Fibroblast of lung (primary cell): ENCODE measurements at regions not wholly inside any gene's neighbourhood (a gene's known extent, or its start where the extent isn't known, plus 50 kb on each side); places are given as distances from the start of the nearest gene placed in this dataset.
"Not testable (repeated sequence)": the region's sequence is repeated elsewhere in the genome, so short reads cannot be mapped to it uniquely, and the experiment has no call there.

Experiments
- DNase-seq, 2 donors: peaks; one replicate each; pipeline versions ENCODE4 v3.0.0 to v3.0.0-alpha.2; 2010; ENCODE audit warnings: low read depth in 2 of 2
- H2AFZ ChIP-seq: 2 replicates; pipeline ENCODE4 v1.5.1; 2012; ENCODE audit warnings: low read length, control low read depth, inconsistent platforms
- H3K27ac ChIP-seq: 2 replicates; pipeline ENCODE4 v1.5.1; 2011; ENCODE audit warnings: low read length, control low read depth; ENCODE audit not compliant: insufficient read depth
- H3K27me3 ChIP-seq: 2 replicates; pipeline ENCODE4 v1.5.1; 2011; ENCODE audit warnings: mild to moderate bottlenecking, low read length; ENCODE audit not compliant: control insufficient read depth, insufficient read depth
- H3K36me3 ChIP-seq: 2 replicates; pipeline ENCODE4 v1.5.1; 2011; ENCODE audit warnings: low read length; ENCODE audit not compliant: control insufficient read depth, insufficient read depth
- H3K4me1 ChIP-seq: 2 replicates; pipeline ENCODE4 v1.5.1; 2011; ENCODE audit warnings: low read length; ENCODE audit not compliant: control insufficient read depth, insufficient read depth; ENCODE audit errors: extremely low read depth
- H3K4me2 ChIP-seq: 2 replicates; pipeline ENCODE4 v1.5.1; 2011; ENCODE audit warnings: low read length, control low read depth; ENCODE audit not compliant: insufficient read depth; ENCODE audit errors: extremely low read depth
- H3K4me3 ChIP-seq, 4 experiments: fragments of 200-600 bp in 1 of 4; sonication (generic) in 1 of 4; replicated peaks in 1 of 4; 2 replicates each; pipeline ENCODE4 v1.5.1; 2011 to 2016; ENCODE audit warnings: low read length in 4 of 4, low read depth in 3 of 4, mild to moderate bottlenecking in 3 of 4, control low read depth in 2 of 4, inconsistent platforms in 1 of 4, mixed read lengths in 1 of 4; ENCODE audit not compliant: insufficient read depth in 1 of 4; ENCODE audit errors: control extremely low read depth in 1 of 4
- H3K79me2 ChIP-seq: 2 replicates; pipeline ENCODE4 v1.5.1; 2012; ENCODE audit warnings: mild to moderate bottlenecking, low read length, inconsistent platforms; ENCODE audit not compliant: control insufficient read depth, insufficient read depth
- H3K9ac ChIP-seq: 2 replicates; pipeline ENCODE4 v1.5.1; 2011; ENCODE audit warnings: mild to moderate bottlenecking, low read length, control low read depth; ENCODE audit not compliant: insufficient read depth
- H3K9me3 ChIP-seq: 2 replicates; pipeline ENCODE4 v1.5.1; 2012; ENCODE audit warnings: low read depth, low read length; ENCODE audit not compliant: control insufficient read depth, insufficient read depth
- H4K20me1 ChIP-seq: 2 replicates; pipeline ENCODE4 v1.5.1; 2011; ENCODE audit warnings: low read length; ENCODE audit not compliant: control insufficient read depth, insufficient read depth; ENCODE audit errors: extremely low read depth
- EZH2 ChIP-seq: IDR thresholded peaks from 2 replicates; pipeline ENCODE4 v1.5.1; 2012; ENCODE audit warnings: low read length, control low read depth, mild to moderate bottlenecking; ENCODE audit errors: missing control alignments
- TF ChIP-seq, protein P1 (sequence below), 2 donors: IDR thresholded peaks in 1 of 2; conservative IDR thresholded peaks in 1 of 2; 1 replicate in 1 of 2; 2 replicates in 1 of 2; pipeline ENCODE4 v1.5.1; 2011 to 2012; ENCODE audit warnings: low read length in 2 of 2, control low read depth in 1 of 2, inconsistent platforms in 1 of 2, low read depth in 1 of 2, mild to moderate bottlenecking in 1 of 2

GRCh38 chr9:85863875-85864274, 77.1 kb upstream of the NAA35 start:
- TF ChIP-seq, protein P1, sequence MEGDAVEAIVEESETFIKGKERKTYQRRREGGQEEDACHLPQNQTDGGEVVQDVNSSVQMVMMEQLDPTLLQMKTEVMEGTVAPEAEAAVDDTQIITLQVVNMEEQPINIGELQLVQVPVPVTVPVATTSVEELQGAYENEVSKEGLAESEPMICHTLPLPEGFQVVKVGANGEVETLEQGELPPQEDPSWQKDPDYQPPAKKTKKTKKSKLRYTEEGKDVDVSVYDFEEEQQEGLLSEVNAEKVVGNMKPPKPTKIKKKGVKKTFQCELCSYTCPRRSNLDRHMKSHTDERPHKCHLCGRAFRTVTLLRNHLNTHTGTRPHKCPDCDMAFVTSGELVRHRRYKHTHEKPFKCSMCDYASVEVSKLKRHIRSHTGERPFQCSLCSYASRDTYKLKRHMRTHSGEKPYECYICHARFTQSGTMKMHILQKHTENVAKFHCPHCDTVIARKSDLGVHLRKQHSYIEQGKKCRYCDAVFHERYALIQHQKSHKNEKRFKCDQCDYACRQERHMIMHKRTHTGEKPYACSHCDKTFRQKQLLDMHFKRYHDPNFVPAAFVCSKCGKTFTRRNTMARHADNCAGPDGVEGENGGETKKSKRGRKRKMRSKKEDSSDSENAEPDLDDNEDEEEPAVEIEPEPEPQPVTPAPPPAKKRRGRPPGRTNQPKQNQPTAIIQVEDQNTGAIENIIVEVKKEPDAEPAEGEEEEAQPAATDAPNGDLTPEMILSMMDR (conservative IDR thresholded peaks at IDR 0.05 in 1 of 2, IDR thresholded peaks at IDR 0.05 in 1 of 2; ENCODE audit: low read depth in 1 of 2, low read length in 2 of 2): no peak
- no peak for TF ChIP-seq EZH2
- Histone ChIP-seq H3K4me3 (no peak overlapping the region), H3K9ac (no peak overlapping the region), H3K4me2 (no peak overlapping the region), H3K79me2 (no peaks in the 10 kb centered on the region), H4K20me1 (no peaks in the 10 kb centered on the region), H3K4me1 (no peaks in the 10 kb centered on the region), H3K27me3 (no peaks in the 10 kb centered on the region), H3K27ac (no peak overlapping the region), H3K36me3 (no peaks in the 10 kb centered on the region), H3K9me3 (no peaks in the 10 kb centered on the region), H2AFZ (no peak overlapping the region)
- no peak for DNase-seq

GRCh38 chr9:85871008-85871407, 69.9 kb upstream of the NAA35 start:
- Histone ChIP-seq H3K9me3 (no peaks in the 10 kb centered on the region), H3K4me2 (no peak overlapping the region), H3K27ac (no peak overlapping the region), H3K9ac (no peak overlapping the region), H3K4me1 (no peaks in the 10 kb centered on the region), H3K4me3 (no peak overlapping the region), H2AFZ (no peak overlapping the region), H3K79me2 (no peaks in the 10 kb centered on the region), H3K27me3 (no peaks in the 10 kb centered on the region), H3K36me3 (no peaks in the 10 kb centered on the region), H4K20me1 (no peaks in the 10 kb centered on the region)
- TF ChIP-seq, protein P1 (conservative IDR thresholded peaks at IDR 0.05 in 1 of 2, IDR thresholded peaks at IDR 0.05 in 1 of 2; ENCODE audit: low read depth in 1 of 2, low read length in 2 of 2): no peak
- no peak for TF ChIP-seq EZH2
- DNase-seq: no peak

DNA sequence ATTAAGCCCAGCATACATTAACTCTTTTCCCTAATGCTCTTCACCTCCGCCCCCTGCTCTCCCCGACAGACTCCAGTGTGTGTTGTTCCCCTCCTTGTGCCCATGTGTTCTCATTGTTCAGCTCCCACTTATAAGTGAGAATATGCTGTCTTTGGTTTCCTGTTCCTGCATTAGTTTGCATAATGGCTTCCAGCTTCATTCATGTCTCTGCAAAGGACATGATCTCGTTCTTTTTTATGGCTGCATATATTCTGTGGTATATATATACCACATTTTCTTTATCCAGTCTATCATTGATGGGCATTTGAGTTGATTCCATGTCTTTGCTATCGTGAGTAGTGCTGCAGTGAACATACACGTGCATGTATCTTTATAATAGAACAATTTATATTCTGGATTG, 69.3 kb upstream of the NAA35 start:
- H3K4me3 ChIP-seq, H3K36me3 ChIP-seq, H3K79me2 ChIP-seq, H3K27me3 ChIP-seq, DNase-seq, H3K9ac ChIP-seq, H3K4me1 ChIP-seq, H3K9me3 ChIP-seq, H3K27ac ChIP-seq, H2AFZ ChIP-seq, H4K20me1 ChIP-seq, H3K4me2 ChIP-seq: not testable (repeated sequence)

DNA sequence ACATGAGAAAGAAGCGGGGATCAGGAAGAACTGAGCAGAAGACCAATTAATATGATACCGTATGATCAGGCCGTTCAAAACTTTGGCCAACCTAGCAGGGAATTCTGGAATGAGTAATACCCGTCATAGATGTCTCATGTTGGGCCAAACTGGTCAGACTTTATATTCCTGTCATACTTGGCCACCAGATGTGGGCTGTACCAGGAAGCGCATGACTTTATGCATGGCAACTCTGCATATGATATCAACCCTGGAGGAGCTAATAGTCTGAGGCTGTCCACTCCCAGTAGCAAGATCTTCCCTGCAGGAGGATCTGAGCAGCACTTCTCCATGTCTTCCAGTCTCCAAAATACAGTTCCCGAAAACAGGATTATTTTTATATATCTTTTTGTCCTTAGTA, 68.5 kb upstream of the NAA35 start:
- H3K79me2 ChIP-seq: no peaks in the 10 kb centered on the region
- no peak for DNase-seq
- H4K20me1 ChIP-seq: no peaks in the 10 kb centered on the region
- no peak overlapping the region for H3K4me3 ChIP-seq
- H3K9ac ChIP-seq: no peak overlapping the region
- H3K27me3 ChIP-seq: no peaks in the 10 kb centered on the region
- no peak overlapping the region for H3K27ac ChIP-seq
- no peak overlapping the region for H3K4me2 ChIP-seq
- no peaks in the 10 kb centered on the region for H3K4me1 ChIP-seq
- no peak for TF ChIP-seq EZH2
- TF ChIP-seq, protein P1 (conservative IDR thresholded peaks at IDR 0.05 in 1 of 2, IDR thresholded peaks at IDR 0.05 in 1 of 2; ENCODE audit: low read depth in 1 of 2, low read length in 2 of 2): no peak
- H3K36me3 ChIP-seq: no peaks in the 10 kb centered on the region
- H3K9me3 ChIP-seq: no peaks in the 10 kb centered on the region
- H2AFZ ChIP-seq: no peak overlapping the region
